ENCODE measurements at regions not wholly inside any gene's neighbourhood (a gene's known extent, or its start where the extent isn't known, plus 50 kb on each side); places are given as distances from the start of the nearest gene placed in this dataset.

- ATAC-seq (peak; percentile 71), FAIRE-seq (no peak), DNase-seq (ENCODE audit: low read depth, low spot score) (no peak)
- RAD21 ChIA-PET (ENCODE audit: unreplicated experiment), result no interaction called here
- Histone ChIP-seq H3K36me3 (ENCODE audit: control insufficient read depth in 2 of 2, insufficient read depth in 2 of 2, low read length in 1 of 2) (no peaks in the 10 kb centered on the region), H3K79me2 (ENCODE audit: control insufficient read depth, insufficient read depth, low read length) (no peaks in the 10 kb centered on the region), H3K4me2 (ENCODE audit: control insufficient read depth, insufficient read depth) (no peak overlapping the region), H2AFZ (ENCODE audit: control insufficient read depth, low read depth, low read length) (no peak overlapping the region), H3K27me3 (replicated peaks in 1 of 2; ENCODE audit: control insufficient read depth in 2 of 2, insufficient read depth in 2 of 2, low read length in 1 of 2) (no peaks in the 10 kb centered on the region), H3K4me1 (ENCODE audit: control insufficient read depth, insufficient read depth, low read length) (no peaks in the 10 kb centered on the region), H3K9me3 (replicated peaks; ENCODE audit: control insufficient read depth, insufficient read depth, low read length) (no peaks in the 10 kb centered on the region), H4K20me1 (ENCODE audit: control insufficient read depth, insufficient read depth) (no peaks in the 10 kb centered on the region), H3K9ac (ENCODE audit: control insufficient read depth, insufficient read depth, low read length) (no peak overlapping the region), H3K27ac (ENCODE audit: control insufficient read depth, insufficient read depth) (no peak overlapping the region), H3K4me3 (no peak overlapping the region)
- POLR2A ChIA-PET, result no interaction called here
- in situ Hi-C loops (cut with MboI) (no loop called here), intact Hi-C loops (cut with micrococcal nuclease; ENCODE audit: unreplicated experiment) (no loop called here)
- BruUV-seq (replicated peaks), result no TSS peak
- SMC1A ChIA-PET (ENCODE audit: uncharacterized antibody, unreplicated experiment), result interaction anchor here (2.4 kb wide), 1 partner anchor 10 kb away, joined by 5 read pairs; no protein-coding TSS in a partner anchor
- no peak for TF ChIP-seq NFIC (IDR thresholded peaks at IDR 0.05; ENCODE audit: low read depth, low read length)
- TF ChIP-seq SMAD5 (IDR thresholded peaks at IDR 0.05; ENCODE audit: low read depth), result no peak
- TF ChIP-seq BHLHE40 (IDR thresholded peaks at IDR 0.05; ENCODE audit: borderline replicate concordance in 1 of 2, low read depth in 2 of 2, low read length in 1 of 2), result peak in 1 of 2 experiments; percentile 57; a peak in 1 of 4 replicates
- no peak for TF ChIP-seq RAD51 (IDR thresholded peaks at IDR 0.05)
- CTCF ChIA-PET, result interaction anchor here (0.5 to 1.2 kb wide), 2 partner anchors 13 to 16 kb away, joined by 3 read pairs; no protein-coding TSS in a partner anchor
Observed at GRCh38 chr18:30903566-30903965, 139.0 kb downstream of the DSC3 start.

DNA sequence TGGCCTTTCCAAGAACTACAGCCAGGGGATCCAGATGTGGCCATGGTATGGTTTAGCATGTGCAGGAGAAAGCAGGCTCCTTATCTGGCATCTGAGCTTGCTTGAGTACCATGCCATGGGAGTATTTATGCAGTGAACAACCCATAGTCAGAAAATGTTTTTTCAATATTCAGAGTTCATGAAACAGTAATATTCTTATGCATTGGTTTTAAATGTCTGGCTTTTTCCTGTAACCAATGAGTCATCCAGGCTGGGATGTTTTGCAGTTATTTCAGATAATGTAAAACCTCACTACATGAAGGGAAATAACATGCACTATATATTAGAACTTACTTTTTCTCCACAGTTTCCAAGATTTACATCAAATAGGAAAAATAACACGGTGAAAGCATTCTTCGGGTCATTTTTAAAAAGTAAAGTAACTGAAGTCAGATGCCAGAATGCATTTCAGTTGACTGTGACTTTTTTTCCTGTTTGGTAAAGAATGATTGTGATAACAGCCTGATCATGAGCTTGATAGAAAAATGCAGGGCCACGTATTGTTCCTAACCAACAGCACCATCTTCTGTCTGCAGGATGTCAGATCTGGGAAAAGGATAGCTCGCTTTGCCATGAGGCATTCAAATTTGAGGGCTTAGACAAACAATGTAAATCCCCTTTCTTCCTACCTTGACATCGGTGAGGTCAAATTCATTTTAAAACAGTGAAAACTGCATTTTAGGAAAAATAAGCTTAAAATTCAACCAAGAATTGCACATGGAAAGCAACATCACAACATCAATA, 152.8 kb downstream of the DSC3 start:
- Histone ChIP-seq H4K20me1 (ENCODE audit: control insufficient read depth, insufficient read depth) (no peaks in the 10 kb centered on the region), H3K9me3 (replicated peaks; ENCODE audit: control insufficient read depth, insufficient read depth, low read length) (no peaks in the 10 kb centered on the region), H3K27ac (ENCODE audit: control insufficient read depth, insufficient read depth) (no peak overlapping the region), H3K9ac (ENCODE audit: control insufficient read depth, insufficient read depth, low read length) (no peak overlapping the region), H3K27me3 (replicated peaks in 1 of 2; ENCODE audit: control insufficient read depth in 2 of 2, insufficient read depth in 2 of 2, low read length in 1 of 2) (peaks cover 0 to 1% of the 10 kb centered on the region in 2 experiments; a peak in 1 of 4 replicates), H3K36me3 (ENCODE audit: control insufficient read depth in 2 of 2, insufficient read depth in 2 of 2, low read length in 1 of 2) (no peaks in the 10 kb centered on the region), H3K4me2 (ENCODE audit: control insufficient read depth, insufficient read depth) (no peak overlapping the region), H3K79me2 (ENCODE audit: control insufficient read depth, insufficient read depth, low read length) (no peaks in the 10 kb centered on the region), H3K4me3 (no peak overlapping the region), H3K4me1 (ENCODE audit: control insufficient read depth, insufficient read depth, low read length) (no peaks in the 10 kb centered on the region), H2AFZ (ENCODE audit: control insufficient read depth, low read depth, low read length) (no peak overlapping the region)
- SMC1A ChIA-PET (ENCODE audit: uncharacterized antibody, unreplicated experiment), result interaction anchor here (0.5 to 2.4 kb wide), 12 partner anchors 9 to 1015 kb away, joined by 3 to 24 read pairs (median 4); no protein-coding TSS in a partner anchor
- RAD21 ChIA-PET (ENCODE audit: unreplicated experiment), result interaction anchor here (0.9 to 1.6 kb wide), 18 partner anchors 30 to 1015 kb away, joined by 3 to 17 read pairs (median 4); no protein-coding TSS in a partner anchor
- WGBS (ENCODE audit: insufficient coverage, insufficient replicate concordance, low lambda C conversion rate, missing lambda C conversion rate), result 26% methylated on average over 5 of the region's 5 CpGs
- no TSS peak for BruUV-seq (replicated peaks)
- intact Hi-C loops (cut with micrococcal nuclease; ENCODE audit: unreplicated experiment) (loop anchor here (10.0 kb wide), 1 partner anchor 1015 kb away; no protein-coding TSS in a partner anchor), in situ Hi-C loops (cut with MboI) (no loop called here)
- FAIRE-seq, result no peak
- no peak for ATAC-seq
- no peak for DNase-seq (ENCODE audit: low read depth, low spot score)
- CTCF ChIA-PET, result interaction anchor here (0.6 to 2.4 kb wide), 18 partner anchors 14 to 1015 kb away, joined by 3 to 13 read pairs (median 3); no protein-coding TSS in a partner anchor
- no peak for TF ChIP-seq ZNF622 (IDR thresholded peaks at IDR 0.05)
- peak in 2 of 3 experiments; percentile 12 to 51; a peak in 3 of 6 replicates for TF ChIP-seq CTCF (IDR thresholded peaks at IDR 0.05 in 2 of 3, conservative IDR thresholded peaks at IDR 0.05 in 1 of 3; ENCODE audit: control insufficient read depth in 2 of 3, extremely low read depth in 1 of 3, insufficient read depth in 1 of 3, low read depth in 3 of 3, low read length in 3 of 3)
- peak; percentile 31; the same call in 1 of the 2 replicates for TF ChIP-seq RAD21 (IDR thresholded peaks at IDR 0.05; ENCODE audit: insufficient read depth, low read depth, low read length)
- TF ChIP-seq SIX5 (IDR thresholded peaks at IDR 0.05; ENCODE audit: low read depth, low read length, severe bottlenecking), result no peak
- no peak for TF ChIP-seq ZNF592 (IDR thresholded peaks at IDR 0.05)
- POLR2A ChIA-PET, result no interaction called here
